ENCODE measurements at regions not wholly inside any gene's neighbourhood (a gene's known extent, or its start where the extent isn't known, plus 50 kb on each side); places are given as distances from the start of the nearest gene placed in this dataset.

DNA sequence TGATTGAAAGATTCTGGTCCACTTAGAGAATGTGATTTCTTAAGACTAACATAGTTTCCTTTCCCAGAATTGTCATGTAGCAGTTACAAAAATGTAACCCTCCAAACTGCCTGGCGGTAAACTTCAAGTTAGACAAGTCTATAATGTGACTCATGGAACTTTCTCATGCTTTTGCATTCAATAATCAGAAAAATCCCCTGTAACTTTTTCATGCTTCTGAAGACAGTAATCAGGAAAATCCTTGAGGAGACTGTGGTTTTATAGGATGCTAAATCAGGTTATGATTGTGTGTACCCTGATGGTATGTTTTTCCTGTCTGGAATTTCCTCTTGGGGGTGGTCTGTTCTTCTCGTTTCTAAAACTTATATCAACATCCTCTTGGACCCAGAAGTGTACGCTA is 74.0 kb upstream of the RARB start:
- TF ChIP-seq, protein P1, sequence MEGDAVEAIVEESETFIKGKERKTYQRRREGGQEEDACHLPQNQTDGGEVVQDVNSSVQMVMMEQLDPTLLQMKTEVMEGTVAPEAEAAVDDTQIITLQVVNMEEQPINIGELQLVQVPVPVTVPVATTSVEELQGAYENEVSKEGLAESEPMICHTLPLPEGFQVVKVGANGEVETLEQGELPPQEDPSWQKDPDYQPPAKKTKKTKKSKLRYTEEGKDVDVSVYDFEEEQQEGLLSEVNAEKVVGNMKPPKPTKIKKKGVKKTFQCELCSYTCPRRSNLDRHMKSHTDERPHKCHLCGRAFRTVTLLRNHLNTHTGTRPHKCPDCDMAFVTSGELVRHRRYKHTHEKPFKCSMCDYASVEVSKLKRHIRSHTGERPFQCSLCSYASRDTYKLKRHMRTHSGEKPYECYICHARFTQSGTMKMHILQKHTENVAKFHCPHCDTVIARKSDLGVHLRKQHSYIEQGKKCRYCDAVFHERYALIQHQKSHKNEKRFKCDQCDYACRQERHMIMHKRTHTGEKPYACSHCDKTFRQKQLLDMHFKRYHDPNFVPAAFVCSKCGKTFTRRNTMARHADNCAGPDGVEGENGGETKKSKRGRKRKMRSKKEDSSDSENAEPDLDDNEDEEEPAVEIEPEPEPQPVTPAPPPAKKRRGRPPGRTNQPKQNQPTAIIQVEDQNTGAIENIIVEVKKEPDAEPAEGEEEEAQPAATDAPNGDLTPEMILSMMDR (IDR thresholded peaks at IDR 0.05; ENCODE audit: low read length): no peak
- TF ChIP-seq EZH2 (optimal IDR thresholded peaks at IDR 0.05; ENCODE audit: low read depth, low read length) (no peak), EZH2phosphoT487 (IDR thresholded peaks at IDR 0.05; ENCODE audit: low read length) (no peak)
